HCT116 (cell line): ENCODE measurements at regions not wholly inside any gene's neighbourhood (a gene's known extent, or its start where the extent isn't known, plus 50 kb on each side); places are given as distances from the start of the nearest gene placed in this dataset.

Source experiments
- ATAC-seq: fragments of 200-7000 bp; cut with Tn5 transposase; 2 replicates; pipeline ENCODE4 v1.9.1; 2020; ENCODE audit warnings: mild to moderate bottlenecking, moderate library complexity
- BruUV-seq: library from RNA; stranded (reverse); fragments of 400-500 nt; replicated peaks from 2 replicates; lab custom pipeline; 2021; lab: Mats Ljungman, UMichigan
- CTCF ChIA-PET: fragments of 300-600 bp; sonication (Branson Sonifier 250); formaldehyde crosslinking; loops from one replicate; lab custom pipeline; 2021; ENCODE audit warnings: antibody characterized with exemption; lab: Charles Lee
- POLR2A ChIA-PET: fragments of 300-600, 350-600 bp; sonication (Branson Sonifier 250); formaldehyde crosslinking; loops from one replicate; lab custom pipeline; 2021; ENCODE audit warnings: antibody characterized with exemption; lab: Charles Lee
- RAD21 ChIA-PET, 2 experiments: fragments of 300-600 bp; sonication (Branson Sonifier 250); formaldehyde crosslinking; loops; one replicate each; lab custom pipeline; 2023; ENCODE audit warnings: low total read pairs in 2 of 2; ENCODE audit not compliant: uncharacterized antibody in 2 of 2, unreplicated experiment in 2 of 2, low non-redundant PET in 1 of 2; lab: Charles Lee
- DNase-seq: peaks from one replicate; pipeline ENCODE4 v3.0.0-alpha.2; 2010; ENCODE audit warnings: low read depth, low spot score
- H2AFZ ChIP-seq: fragments of 200-600 bp; shearing (Covaris generic), sonication (generic); 2 replicates; pipeline ENCODE4 v1.6.1; 2017; ENCODE audit warnings: low read depth, mixed run types, mixed read lengths, antibody characterized with exemption, low read length; ENCODE audit not compliant: poor library complexity, severe bottlenecking
- H3K27ac ChIP-seq: 2 replicates; pipeline ENCODE4 v1.5.1; 2012; ENCODE audit warnings: low read depth, low read length
- H3K27me3 ChIP-seq: fragments of 200-600 bp; sonication (generic); 2 replicates; pipeline ENCODE4 v1.6.1; 2016; ENCODE audit warnings: mixed run types, low read length, mixed read lengths; ENCODE audit not compliant: insufficient read depth
- H3K36me3 ChIP-seq, 2 experiments: fragments of 200-500 bp in 1 of 2; fragments of 200-600 bp in 1 of 2; sonication (Bioruptor generic) in 1 of 2; sonication (generic) in 1 of 2; 2 replicates each; pipeline versions ENCODE4 v1.5.1 to v1.6.1; 2014 to 2016; ENCODE audit warnings: low read length in 2 of 2, inconsistent platforms in 1 of 2, mixed read lengths in 1 of 2, mixed run types in 1 of 2; ENCODE audit not compliant: insufficient read depth in 2 of 2, control insufficient read depth in 1 of 2
- H3K4me1 ChIP-seq, 2 experiments: fragments of 200-600 bp in 1 of 2; sonication (generic) in 1 of 2; 2 replicates each; pipeline versions ENCODE4 v1.5.1 to v1.6.1; 2012 to 2017; ENCODE audit warnings: low read length in 2 of 2, inconsistent platforms in 1 of 2, mild to moderate bottlenecking in 1 of 2, mixed read lengths in 1 of 2, mixed run types in 1 of 2, moderate library complexity in 1 of 2; ENCODE audit not compliant: insufficient read depth in 2 of 2, control insufficient read depth in 1 of 2
- H3K4me2 ChIP-seq: fragments of 200-600 bp; sonication (generic); 2 replicates; pipeline ENCODE4 v1.6.1; 2017; ENCODE audit warnings: mixed run types, low read length, mixed read lengths
- H3K4me3 ChIP-seq, 2 experiments: fragments of 200-600 bp in 1 of 2; sonication (generic) in 1 of 2; replicated peaks in 1 of 2; 2 replicates each; pipeline ENCODE4 v1.5.1; 2011 to 2016; ENCODE audit warnings: low read length in 2 of 2, control low read depth in 1 of 2, low read depth in 1 of 2, mild to moderate bottlenecking in 1 of 2, mixed read lengths in 1 of 2, mixed run types in 1 of 2
- H3K79me2 ChIP-seq: fragments of 200-600 bp; sonication (generic); 2 replicates; pipeline ENCODE4 v1.6.1; 2017; ENCODE audit warnings: mild to moderate bottlenecking, mixed run types, low read length, moderate library complexity, mixed read lengths; ENCODE audit not compliant: insufficient read depth
- H3K9ac ChIP-seq: fragments of 200-600 bp; sonication (generic); 2 replicates; pipeline ENCODE4 v1.6.1; 2016; ENCODE audit warnings: low read length, mixed read lengths
- H3K9me2 ChIP-seq: fragments of 200-600 bp; sonication (generic), shearing (Covaris generic); 2 replicates; pipeline ENCODE4 v1.6.1; 2017; ENCODE audit warnings: mixed run types, mild to moderate bottlenecking, moderate library complexity; ENCODE audit not compliant: insufficient read depth
- H3K9me3 ChIP-seq, 2 experiments: fragments of 200-500 bp in 1 of 2; fragments of 200-600 bp in 1 of 2; sonication (Bioruptor generic) in 1 of 2; sonication (generic) in 1 of 2; 2 replicates each; pipeline ENCODE4 v1.6.1; 2014 to 2017; ENCODE audit warnings: low read length in 2 of 2, mixed read lengths in 2 of 2, inconsistent platforms in 1 of 2, low read depth in 1 of 2, mild to moderate bottlenecking in 1 of 2, mixed run types in 1 of 2, moderate library complexity in 1 of 2; ENCODE audit not compliant: control insufficient read depth in 1 of 2, insufficient read depth in 1 of 2
- H4K20me1 ChIP-seq: fragments of 200-600 bp; sonication (generic), shearing (Covaris generic); 2 replicates; pipeline ENCODE4 v1.6.1; 2017; ENCODE audit warnings: mixed run types, mild to moderate bottlenecking, moderate library complexity; ENCODE audit not compliant: insufficient read depth
- CEBPB ChIP-seq: IDR thresholded peaks from 2 replicates; pipeline ENCODE4 v1.6.1; 2012; ENCODE audit warnings: low read depth
- CTCF ChIP-seq, 3 experiments: fragments of 200-600 bp in 1 of 3; sonication (generic) in 1 of 3; IDR thresholded peaks in 2 of 3; conservative IDR thresholded peaks in 1 of 3; 2 replicates each; pipeline ENCODE4 v1.5.1; 2012 to 2017; ENCODE audit warnings: low read depth in 2 of 3, low read length in 2 of 3, antibody characterized with exemption in 1 of 3, borderline replicate concordance in 1 of 3, control low read depth in 1 of 3, mild to moderate bottlenecking in 1 of 3, mixed read lengths in 1 of 3, mixed run types in 1 of 3, moderate library complexity in 1 of 3; ENCODE audit not compliant: insufficient read depth in 1 of 3
- EGR1 ChIP-seq: IDR thresholded peaks from 2 replicates; pipeline ENCODE4 v1.6.1; 2012; ENCODE audit warnings: low read depth
- ELF1 ChIP-seq: IDR thresholded peaks from 2 replicates; pipeline ENCODE4 v1.6.1; 2012; ENCODE audit warnings: low read depth, borderline replicate concordance
- EZH2 ChIP-seq: fragments of 200-600 bp; sonication (generic); IDR thresholded peaks from 2 replicates; pipeline ENCODE4 v1.6.1; 2017; ENCODE audit warnings: antibody characterized with exemption, mixed run types
- FOSL1 ChIP-seq: IDR thresholded peaks from 2 replicates; pipeline ENCODE4 v1.6.1; 2012; ENCODE audit warnings: low read depth
- JUND ChIP-seq: IDR thresholded peaks from 2 replicates; pipeline ENCODE4 v1.6.1; 2012
- POLR2A ChIP-seq: IDR thresholded peaks from 2 replicates; pipeline ENCODE4 v1.7.0; 2011; ENCODE audit warnings: borderline replicate concordance; ENCODE audit not compliant: insufficient read depth, insufficient read length; ENCODE audit errors: extremely low read depth
- RAD21 ChIP-seq: IDR thresholded peaks from 2 replicates; pipeline ENCODE4 v1.6.1; 2012; ENCODE audit warnings: low read depth, mild to moderate bottlenecking
- SIN3A ChIP-seq: IDR thresholded peaks from 2 replicates; pipeline ENCODE4 v1.6.1; 2012; ENCODE audit warnings: low read depth
- SP1 ChIP-seq: IDR thresholded peaks from 2 replicates; pipeline ENCODE4 v1.6.1; 2012; ENCODE audit warnings: low read depth
- TCF7L2 ChIP-seq: IDR thresholded peaks from 2 replicates; pipeline ENCODE4 v1.7.0; 2011; ENCODE audit warnings: borderline replicate concordance, inconsistent platforms; ENCODE audit not compliant: insufficient read depth, insufficient read length; ENCODE audit errors: extremely low read depth
- ZFX ChIP-seq: fragments of 450-650 bp; IDR thresholded peaks from 2 replicates; pipeline ENCODE4 v1.6.1; 2017
- intact Hi-C: fragments of 100-400 bp; cut with micrococcal nuclease; formaldehyde crosslinking; loops from 2 replicates; pipeline ENCODE4 v1.10.0; 2022
- TF ChIP-seq, protein P1 (sequence below): IDR thresholded peaks from 2 replicates; pipeline ENCODE4 v1.6.1; 2012
- TF ChIP-seq, protein P2 (sequence below): IDR thresholded peaks from 2 replicates; pipeline ENCODE4 v1.6.1; 2011; ENCODE audit warnings: mild to moderate bottlenecking, low read length, moderate library complexity; ENCODE audit not compliant: insufficient replicate concordance; ENCODE audit errors: extremely low read depth
- TF ChIP-seq, protein P3 (sequence below): IDR thresholded peaks from 2 replicates; pipeline ENCODE4 v1.6.1; 2012; ENCODE audit warnings: low read depth
- TF ChIP-seq, protein P4 (sequence below): IDR thresholded peaks from 2 replicates; pipeline ENCODE4 v1.6.1; 2012

- POLR2A ChIA-PET = no interaction called here
- TF ChIP-seq TCF7L2 = no peak
- TF ChIP-seq RAD21 = no peak
- TF ChIP-seq, protein P1, sequence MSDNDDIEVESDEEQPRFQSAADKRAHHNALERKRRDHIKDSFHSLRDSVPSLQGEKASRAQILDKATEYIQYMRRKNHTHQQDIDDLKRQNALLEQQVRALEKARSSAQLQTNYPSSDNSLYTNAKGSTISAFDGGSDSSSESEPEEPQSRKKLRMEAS = no peak
- no peak for TF ChIP-seq EGR1
- TF ChIP-seq SIN3A = no peak
- TF ChIP-seq, protein P2, sequence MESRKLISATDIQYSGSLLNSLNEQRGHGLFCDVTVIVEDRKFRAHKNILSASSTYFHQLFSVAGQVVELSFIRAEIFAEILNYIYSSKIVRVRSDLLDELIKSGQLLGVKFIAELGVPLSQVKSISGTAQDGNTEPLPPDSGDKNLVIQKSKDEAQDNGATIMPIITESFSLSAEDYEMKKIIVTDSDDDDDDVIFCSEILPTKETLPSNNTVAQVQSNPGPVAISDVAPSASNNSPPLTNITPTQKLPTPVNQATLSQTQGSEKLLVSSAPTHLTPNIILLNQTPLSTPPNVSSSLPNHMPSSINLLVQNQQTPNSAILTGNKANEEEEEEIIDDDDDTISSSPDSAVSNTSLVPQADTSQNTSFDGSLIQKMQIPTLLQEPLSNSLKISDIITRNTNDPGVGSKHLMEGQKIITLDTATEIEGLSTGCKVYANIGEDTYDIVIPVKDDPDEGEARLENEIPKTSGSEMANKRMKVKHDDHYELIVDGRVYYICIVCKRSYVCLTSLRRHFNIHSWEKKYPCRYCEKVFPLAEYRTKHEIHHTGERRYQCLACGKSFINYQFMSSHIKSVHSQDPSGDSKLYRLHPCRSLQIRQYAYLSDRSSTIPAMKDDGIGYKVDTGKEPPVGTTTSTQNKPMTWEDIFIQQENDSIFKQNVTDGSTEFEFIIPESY = no peak
- TF ChIP-seq ZFX = no peak
- TF ChIP-seq, protein P3, sequence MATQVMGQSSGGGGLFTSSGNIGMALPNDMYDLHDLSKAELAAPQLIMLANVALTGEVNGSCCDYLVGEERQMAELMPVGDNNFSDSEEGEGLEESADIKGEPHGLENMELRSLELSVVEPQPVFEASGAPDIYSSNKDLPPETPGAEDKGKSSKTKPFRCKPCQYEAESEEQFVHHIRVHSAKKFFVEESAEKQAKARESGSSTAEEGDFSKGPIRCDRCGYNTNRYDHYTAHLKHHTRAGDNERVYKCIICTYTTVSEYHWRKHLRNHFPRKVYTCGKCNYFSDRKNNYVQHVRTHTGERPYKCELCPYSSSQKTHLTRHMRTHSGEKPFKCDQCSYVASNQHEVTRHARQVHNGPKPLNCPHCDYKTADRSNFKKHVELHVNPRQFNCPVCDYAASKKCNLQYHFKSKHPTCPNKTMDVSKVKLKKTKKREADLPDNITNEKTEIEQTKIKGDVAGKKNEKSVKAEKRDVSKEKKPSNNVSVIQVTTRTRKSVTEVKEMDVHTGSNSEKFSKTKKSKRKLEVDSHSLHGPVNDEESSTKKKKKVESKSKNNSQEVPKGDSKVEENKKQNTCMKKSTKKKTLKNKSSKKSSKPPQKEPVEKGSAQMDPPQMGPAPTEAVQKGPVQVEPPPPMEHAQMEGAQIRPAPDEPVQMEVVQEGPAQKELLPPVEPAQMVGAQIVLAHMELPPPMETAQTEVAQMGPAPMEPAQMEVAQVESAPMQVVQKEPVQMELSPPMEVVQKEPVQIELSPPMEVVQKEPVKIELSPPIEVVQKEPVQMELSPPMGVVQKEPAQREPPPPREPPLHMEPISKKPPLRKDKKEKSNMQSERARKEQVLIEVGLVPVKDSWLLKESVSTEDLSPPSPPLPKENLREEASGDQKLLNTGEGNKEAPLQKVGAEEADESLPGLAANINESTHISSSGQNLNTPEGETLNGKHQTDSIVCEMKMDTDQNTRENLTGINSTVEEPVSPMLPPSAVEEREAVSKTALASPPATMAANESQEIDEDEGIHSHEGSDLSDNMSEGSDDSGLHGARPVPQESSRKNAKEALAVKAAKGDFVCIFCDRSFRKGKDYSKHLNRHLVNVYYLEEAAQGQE = no peak
- TF ChIP-seq ELF1 = no peak
- TF ChIP-seq POLR2A = no peak
- no peak for TF ChIP-seq CTCF (IDR thresholded peaks at IDR 0.05 in 2 of 3, conservative IDR thresholded peaks at IDR 0.05 in 1 of 3; ENCODE audit: borderline replicate concordance in 1 of 3, insufficient read depth in 1 of 3, low read depth in 2 of 3, low read length in 2 of 3)
- no peak for TF ChIP-seq CEBPB
- TF ChIP-seq SP1 = no peak
- TF ChIP-seq, protein P4, sequence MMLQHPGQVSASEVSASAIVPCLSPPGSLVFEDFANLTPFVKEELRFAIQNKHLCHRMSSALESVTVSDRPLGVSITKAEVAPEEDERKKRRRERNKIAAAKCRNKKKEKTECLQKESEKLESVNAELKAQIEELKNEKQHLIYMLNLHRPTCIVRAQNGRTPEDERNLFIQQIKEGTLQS = no peak
- no peak for TF ChIP-seq EZH2
- no peak for TF ChIP-seq JUND
- TF ChIP-seq FOSL1 = no peak
- Histone ChIP-seq H4K20me1 (no peaks in the 10 kb centered on the region), H3K4me2 (no peak overlapping the region), H2AFZ (no peak overlapping the region), H3K79me2 (no peaks in the 10 kb centered on the region), H3K9me2 (no peaks in the 10 kb centered on the region), H3K9me3 (no peaks in the 10 kb centered on the region), H3K9ac (no peak overlapping the region), H3K36me3 (no peaks in the 10 kb centered on the region), H3K27ac (no peak overlapping the region), H3K4me3 (no peak overlapping the region), H3K4me1 (no peaks in the 10 kb centered on the region), H3K27me3 (no peaks in the 10 kb centered on the region)
- CTCF ChIA-PET = no interaction called here
- RAD21 ChIA-PET = no interaction called here
- no TSS peak for BruUV-seq
- intact Hi-C loops = no loop called here
- ATAC-seq (no peak), DNase-seq (no peak)
These were observed 948.6 kb upstream of the EDIL3 start for GRCh38 chr5:85333276-85333675.
